ENCODE measurements at regions not wholly inside any gene's neighbourhood (a gene's known extent, or its start where the extent isn't known, plus 50 kb on each side); places are given as distances from the start of the nearest gene placed in this dataset.
"Not testable (repeated sequence)": the region's sequence is repeated elsewhere in the genome, so short reads cannot be mapped to it uniquely, and the experiment has no call there.

- TF ChIP-seq CTCF (conservative IDR thresholded peaks at IDR 0.05 in 1 of 2, IDR thresholded peaks at IDR 0.05 in 1 of 2; ENCODE audit: extremely low read depth in 1 of 2, insufficient read depth in 1 of 2, low read depth in 1 of 2, low read length in 2 of 2); EZH2 (IDR thresholded peaks at IDR 0.05; ENCODE audit: borderline replicate concordance, low read length): not testable (repeated sequence)
These were observed 59.2 kb upstream of the TNIK start for GRCh38 chr3:171519423-171519822.
